HL-60 (cell line): ENCODE measurements at regions not wholly inside any gene's neighbourhood (a gene's known extent, or its start where the extent isn't known, plus 50 kb on each side); places are given as distances from the start of the nearest gene placed in this dataset.

Experiments
- DNase-seq, 2 experiments: peaks; one replicate each; pipeline ENCODE4 v3.0.0-alpha.2; 2010 to 2020; ENCODE audit warnings: low read depth in 1 of 2, low spot score in 1 of 2
- H3K27ac ChIP-seq: fragments of 250-450 bp; sonication (Bioruptor Pico); replicated peaks from 2 replicates; pipeline ENCODE4 v1.5.1; 2020; ENCODE audit warnings: mild to moderate bottlenecking, moderate library complexity
- H3K27me3 ChIP-seq: fragments of 250-450 bp; sonication (Bioruptor Pico); 2 replicates; pipeline ENCODE4 v1.5.1; 2021; ENCODE audit warnings: mild to moderate bottlenecking, moderate library complexity; ENCODE audit not compliant: insufficient read depth, poor library complexity, severe bottlenecking
- H3K4me3 ChIP-seq: replicated peaks from 2 replicates; pipeline ENCODE4 v1.5.1; 2011; ENCODE audit warnings: mild to moderate bottlenecking, control low read depth, low read length; ENCODE audit not compliant: insufficient read depth
- GABPA ChIP-seq: IDR thresholded peaks from 2 replicates; pipeline ENCODE4 v1.6.1; 2012; ENCODE audit warnings: low read depth
- POLR2AphosphoS5 ChIP-seq: IDR thresholded peaks from 2 replicates; pipeline ENCODE4 v1.6.1; 2012; ENCODE audit warnings: low read depth
- SPI1 ChIP-seq: IDR thresholded peaks from 2 replicates; pipeline ENCODE4 v1.6.1; 2012; ENCODE audit warnings: low read depth, mild to moderate bottlenecking, borderline replicate concordance
- TF ChIP-seq, protein P1 (sequence below): IDR thresholded peaks from one replicate; pipeline ENCODE4 v1.5.1; 2011; ENCODE audit warnings: low read length, control low read depth, inconsistent platforms; ENCODE audit not compliant: insufficient read depth
- TF ChIP-seq, protein P2 (sequence below): IDR thresholded peaks from 2 replicates; pipeline ENCODE4 v1.6.1; 2012; ENCODE audit warnings: low read depth; ENCODE audit not compliant: insufficient replicate concordance

- Histone ChIP-seq H3K4me3 (no peak overlapping the region), H3K27me3 (no peaks in the 10 kb centered on the region), H3K27ac (no peak overlapping the region)
- TF ChIP-seq GABPA (no peak), SPI1 (no peak), POLR2AphosphoS5 (no peak)
- TF ChIP-seq, protein P1, sequence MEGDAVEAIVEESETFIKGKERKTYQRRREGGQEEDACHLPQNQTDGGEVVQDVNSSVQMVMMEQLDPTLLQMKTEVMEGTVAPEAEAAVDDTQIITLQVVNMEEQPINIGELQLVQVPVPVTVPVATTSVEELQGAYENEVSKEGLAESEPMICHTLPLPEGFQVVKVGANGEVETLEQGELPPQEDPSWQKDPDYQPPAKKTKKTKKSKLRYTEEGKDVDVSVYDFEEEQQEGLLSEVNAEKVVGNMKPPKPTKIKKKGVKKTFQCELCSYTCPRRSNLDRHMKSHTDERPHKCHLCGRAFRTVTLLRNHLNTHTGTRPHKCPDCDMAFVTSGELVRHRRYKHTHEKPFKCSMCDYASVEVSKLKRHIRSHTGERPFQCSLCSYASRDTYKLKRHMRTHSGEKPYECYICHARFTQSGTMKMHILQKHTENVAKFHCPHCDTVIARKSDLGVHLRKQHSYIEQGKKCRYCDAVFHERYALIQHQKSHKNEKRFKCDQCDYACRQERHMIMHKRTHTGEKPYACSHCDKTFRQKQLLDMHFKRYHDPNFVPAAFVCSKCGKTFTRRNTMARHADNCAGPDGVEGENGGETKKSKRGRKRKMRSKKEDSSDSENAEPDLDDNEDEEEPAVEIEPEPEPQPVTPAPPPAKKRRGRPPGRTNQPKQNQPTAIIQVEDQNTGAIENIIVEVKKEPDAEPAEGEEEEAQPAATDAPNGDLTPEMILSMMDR = no peak
- TF ChIP-seq, protein P2, sequence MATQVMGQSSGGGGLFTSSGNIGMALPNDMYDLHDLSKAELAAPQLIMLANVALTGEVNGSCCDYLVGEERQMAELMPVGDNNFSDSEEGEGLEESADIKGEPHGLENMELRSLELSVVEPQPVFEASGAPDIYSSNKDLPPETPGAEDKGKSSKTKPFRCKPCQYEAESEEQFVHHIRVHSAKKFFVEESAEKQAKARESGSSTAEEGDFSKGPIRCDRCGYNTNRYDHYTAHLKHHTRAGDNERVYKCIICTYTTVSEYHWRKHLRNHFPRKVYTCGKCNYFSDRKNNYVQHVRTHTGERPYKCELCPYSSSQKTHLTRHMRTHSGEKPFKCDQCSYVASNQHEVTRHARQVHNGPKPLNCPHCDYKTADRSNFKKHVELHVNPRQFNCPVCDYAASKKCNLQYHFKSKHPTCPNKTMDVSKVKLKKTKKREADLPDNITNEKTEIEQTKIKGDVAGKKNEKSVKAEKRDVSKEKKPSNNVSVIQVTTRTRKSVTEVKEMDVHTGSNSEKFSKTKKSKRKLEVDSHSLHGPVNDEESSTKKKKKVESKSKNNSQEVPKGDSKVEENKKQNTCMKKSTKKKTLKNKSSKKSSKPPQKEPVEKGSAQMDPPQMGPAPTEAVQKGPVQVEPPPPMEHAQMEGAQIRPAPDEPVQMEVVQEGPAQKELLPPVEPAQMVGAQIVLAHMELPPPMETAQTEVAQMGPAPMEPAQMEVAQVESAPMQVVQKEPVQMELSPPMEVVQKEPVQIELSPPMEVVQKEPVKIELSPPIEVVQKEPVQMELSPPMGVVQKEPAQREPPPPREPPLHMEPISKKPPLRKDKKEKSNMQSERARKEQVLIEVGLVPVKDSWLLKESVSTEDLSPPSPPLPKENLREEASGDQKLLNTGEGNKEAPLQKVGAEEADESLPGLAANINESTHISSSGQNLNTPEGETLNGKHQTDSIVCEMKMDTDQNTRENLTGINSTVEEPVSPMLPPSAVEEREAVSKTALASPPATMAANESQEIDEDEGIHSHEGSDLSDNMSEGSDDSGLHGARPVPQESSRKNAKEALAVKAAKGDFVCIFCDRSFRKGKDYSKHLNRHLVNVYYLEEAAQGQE = no peak
- no peak for DNase-seq
Observed at GRCh38 chr4:79850626-79851025, 222.4 kb downstream of the ANTXR2 start.

DNA sequence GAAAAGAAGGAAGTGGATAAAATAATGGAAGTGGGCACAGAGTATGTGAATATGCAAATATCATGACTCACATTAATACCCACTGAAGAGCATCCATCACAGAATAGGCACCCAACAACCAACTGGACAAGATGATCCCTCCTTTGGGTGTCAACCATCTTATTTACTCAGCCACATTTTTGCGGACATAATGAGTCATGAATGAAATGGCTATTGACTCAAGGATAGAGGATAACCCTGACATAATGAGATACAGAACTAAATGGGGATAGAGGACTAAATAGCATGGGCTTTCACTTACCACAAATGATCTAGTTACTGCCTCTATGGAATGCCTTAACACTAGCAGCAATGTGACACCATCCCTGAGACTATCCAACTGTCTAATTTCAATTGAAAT lies 224.7 kb downstream of the ANTXR2 start:
- Histone ChIP-seq H3K27ac (no peak overlapping the region), H3K4me3 (no peak overlapping the region), H3K27me3 (no peaks in the 10 kb centered on the region)
- TF ChIP-seq POLR2AphosphoS5 (no peak), SPI1 (peak; percentile 18; the same call in 1 of the 2 replicates), GABPA (no peak)
- TF ChIP-seq, protein P2 = no peak
- TF ChIP-seq, protein P1 = no peak
- DNase-seq = no peak

DNA sequence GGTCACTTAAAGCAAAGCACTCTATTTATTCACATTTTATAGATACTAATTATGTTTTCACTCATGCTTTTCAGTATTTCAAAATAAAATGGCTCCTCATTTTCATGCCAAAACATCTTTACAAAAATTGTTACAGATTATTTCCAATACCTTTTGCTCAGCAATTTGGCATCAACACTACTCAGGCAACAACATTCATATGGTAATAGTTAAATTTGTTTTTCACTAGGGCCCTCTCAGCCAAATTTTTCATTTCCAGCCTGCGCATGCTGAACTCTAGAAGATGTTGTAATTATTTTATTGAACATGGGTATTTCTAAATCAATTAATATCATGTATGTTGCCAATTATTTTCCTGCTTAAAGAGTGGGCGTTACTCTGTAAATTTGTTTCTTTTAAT lies 225.6 kb downstream of the ANTXR2 start:
- Histone ChIP-seq H3K4me3 (no peak overlapping the region), H3K27ac (no peak overlapping the region), H3K27me3 (no peaks in the 10 kb centered on the region)
- no peak for DNase-seq
- TF ChIP-seq POLR2AphosphoS5 = no peak
- TF ChIP-seq SPI1 = no peak
- TF ChIP-seq, protein P2 = no peak
